ENCODE measurements at regions not wholly inside any gene's neighbourhood (a gene's known extent, or its start where the extent isn't known, plus 50 kb on each side); places are given as distances from the start of the nearest gene placed in this dataset.

DNA sequence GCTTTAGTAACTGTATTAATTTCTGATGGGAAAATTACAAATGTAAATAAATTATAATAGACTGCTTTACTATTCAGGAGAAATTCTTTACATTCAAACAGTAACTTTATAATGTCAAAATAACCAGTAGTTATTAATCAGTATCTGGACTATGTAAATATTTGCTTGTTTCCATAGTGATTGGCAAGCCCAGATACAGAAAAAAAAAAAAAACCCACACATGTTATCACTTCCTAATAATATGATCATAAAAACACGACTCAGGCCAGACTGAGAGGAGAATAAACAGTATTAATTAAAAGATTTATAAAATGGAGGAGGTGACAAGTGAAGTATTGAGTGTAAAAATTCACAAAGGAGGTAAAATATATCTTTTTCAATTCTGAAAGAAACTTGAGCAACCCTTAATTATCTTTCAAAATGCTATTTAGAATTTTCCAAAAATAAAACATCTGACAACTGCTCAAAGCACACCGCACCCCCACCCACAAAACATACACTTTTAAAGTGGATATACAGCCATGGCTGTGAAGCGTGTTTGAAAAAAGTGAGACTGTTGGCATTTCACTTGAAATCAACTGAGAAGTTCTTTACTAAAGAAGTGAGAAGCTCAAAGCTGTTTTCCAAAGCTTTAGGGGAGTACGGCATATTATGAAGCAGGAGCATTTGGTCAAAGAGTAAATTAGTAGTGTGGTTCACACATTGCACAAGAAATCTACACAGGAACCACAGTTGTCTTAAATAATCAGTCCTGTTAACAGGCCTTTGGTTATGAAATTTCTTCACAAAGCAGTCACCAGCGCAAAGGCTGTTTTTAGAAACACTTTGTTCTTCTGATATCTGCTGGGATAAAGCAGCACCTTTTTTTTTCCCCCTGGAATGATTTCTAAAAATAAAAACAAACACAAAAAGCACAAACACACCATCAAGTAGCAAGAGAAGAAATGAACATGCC lies 475.8 kb downstream of the TXNL1 start:
- no peak for TF ChIP-seq POLR2AphosphoS5 (IDR thresholded peaks at IDR 0.05)
- TF ChIP-seq, protein P1, sequence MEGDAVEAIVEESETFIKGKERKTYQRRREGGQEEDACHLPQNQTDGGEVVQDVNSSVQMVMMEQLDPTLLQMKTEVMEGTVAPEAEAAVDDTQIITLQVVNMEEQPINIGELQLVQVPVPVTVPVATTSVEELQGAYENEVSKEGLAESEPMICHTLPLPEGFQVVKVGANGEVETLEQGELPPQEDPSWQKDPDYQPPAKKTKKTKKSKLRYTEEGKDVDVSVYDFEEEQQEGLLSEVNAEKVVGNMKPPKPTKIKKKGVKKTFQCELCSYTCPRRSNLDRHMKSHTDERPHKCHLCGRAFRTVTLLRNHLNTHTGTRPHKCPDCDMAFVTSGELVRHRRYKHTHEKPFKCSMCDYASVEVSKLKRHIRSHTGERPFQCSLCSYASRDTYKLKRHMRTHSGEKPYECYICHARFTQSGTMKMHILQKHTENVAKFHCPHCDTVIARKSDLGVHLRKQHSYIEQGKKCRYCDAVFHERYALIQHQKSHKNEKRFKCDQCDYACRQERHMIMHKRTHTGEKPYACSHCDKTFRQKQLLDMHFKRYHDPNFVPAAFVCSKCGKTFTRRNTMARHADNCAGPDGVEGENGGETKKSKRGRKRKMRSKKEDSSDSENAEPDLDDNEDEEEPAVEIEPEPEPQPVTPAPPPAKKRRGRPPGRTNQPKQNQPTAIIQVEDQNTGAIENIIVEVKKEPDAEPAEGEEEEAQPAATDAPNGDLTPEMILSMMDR (IDR thresholded peaks at IDR 0.05) = no peak

Measured in prostate gland (tissue), 2 donors.